ENCODE measurements at regions not wholly inside any gene's neighbourhood (a gene's known extent, or its start where the extent isn't known, plus 50 kb on each side); places are given as distances from the start of the nearest gene placed in this dataset.

DNA sequence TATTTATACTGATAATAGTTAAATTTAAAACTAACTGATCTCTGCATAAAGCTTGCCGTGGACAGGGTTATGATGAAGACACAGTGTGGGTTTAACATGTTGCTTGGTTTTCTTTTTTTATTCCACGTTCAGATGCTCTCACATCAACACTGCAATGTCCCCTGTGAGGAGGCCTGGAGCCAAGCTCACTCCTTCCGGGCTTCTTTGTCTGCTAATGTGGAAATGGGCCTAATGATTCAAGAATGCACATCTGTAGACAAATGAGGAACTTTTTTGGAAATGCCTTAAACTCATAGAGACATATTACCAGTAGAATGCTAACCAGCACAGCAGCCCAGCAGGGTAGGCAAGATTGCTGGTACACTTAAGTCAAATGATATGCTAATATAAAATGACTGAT is 208.0 kb downstream of the GALR1 start:
- Histone ChIP-seq H3K36me3 (ENCODE audit: control insufficient read depth in 2 of 2, insufficient read depth in 2 of 2, low read length in 1 of 2) (no peaks in the 10 kb centered on the region), H3K27me3 (ENCODE audit: control insufficient read depth in 2 of 2, insufficient read depth in 1 of 2, low read length in 1 of 2) (no peaks in the 10 kb centered on the region), H3K4me1 (ENCODE audit: control insufficient read depth in 2 of 2, insufficient read depth in 2 of 2, low read length in 2 of 2) (no peaks in the 10 kb centered on the region), H3K4me3 (ENCODE audit: low read length in 2 of 2) (no peak overlapping the region), H3K9me3 (ENCODE audit: control insufficient read depth in 2 of 2, insufficient read depth in 1 of 2, low read length in 1 of 2) (no peaks in the 10 kb centered on the region), H3K27ac (ENCODE audit: low read depth in 1 of 2, low read length in 1 of 2) (no peak overlapping the region)
- DNase-seq (ENCODE audit: low read depth in 6 of 9, low spot score in 9 of 9): no peak
- WGBS: 90% methylated on average over 3 of the region's 3 CpGs

DNA sequence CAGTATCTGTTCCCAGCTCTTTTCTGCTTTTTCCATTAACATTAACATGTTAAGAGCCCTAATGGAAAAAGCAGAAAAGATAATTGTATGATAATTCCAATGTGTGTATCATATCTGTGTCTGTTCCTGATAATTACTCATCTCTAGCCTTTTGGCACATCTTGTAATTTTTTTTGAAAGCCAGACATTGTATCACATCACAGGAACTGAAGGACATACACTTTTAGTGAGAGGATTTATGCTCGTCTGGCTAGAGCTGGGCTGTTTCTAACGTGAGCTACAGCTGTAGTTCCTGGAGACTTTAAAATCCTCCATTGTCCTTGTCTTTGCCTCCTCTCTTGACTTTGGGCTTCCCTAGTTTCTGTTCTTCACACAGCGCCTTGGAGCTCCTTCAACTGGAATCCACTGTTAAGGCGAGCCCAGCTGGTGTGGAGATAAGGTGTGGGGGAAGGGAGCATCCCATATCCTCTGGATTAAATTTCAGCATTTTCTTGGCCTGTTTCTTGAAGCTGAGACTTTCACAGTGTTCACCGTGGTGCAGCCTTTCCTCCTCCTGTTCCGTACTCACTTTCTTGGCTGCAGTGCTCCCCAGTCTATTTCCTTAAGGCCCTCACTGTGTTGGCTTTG is 211.5 kb downstream of the GALR1 start:
- WGBS: 80% methylated on average over 6 of the region's 6 CpGs
- no peak for DNase-seq (ENCODE audit: low read depth in 6 of 9, low spot score in 9 of 9)

GRCh38 chr18:77464917-77465316 is 215.3 kb downstream of the GALR1 start:
- H3K4me3 ChIP-seq (ENCODE audit: low read length in 2 of 2): no peak overlapping the region
- H3K4me1 ChIP-seq (ENCODE audit: control insufficient read depth in 2 of 2, insufficient read depth in 2 of 2, low read length in 2 of 2): no peaks in the 10 kb centered on the region

More for the DNA sequence above, 211.5 kb downstream of the GALR1 start:
- Histone ChIP-seq H3K36me3 (ENCODE audit: control insufficient read depth in 2 of 2, insufficient read depth in 2 of 2, low read length in 1 of 2) (no peaks in the 10 kb centered on the region), H3K27me3 (ENCODE audit: control insufficient read depth in 2 of 2, insufficient read depth in 1 of 2, low read length in 1 of 2) (no peaks in the 10 kb centered on the region), H3K4me1 (ENCODE audit: control insufficient read depth in 2 of 2, insufficient read depth in 2 of 2, low read length in 2 of 2) (no peaks in the 10 kb centered on the region), H3K27ac (ENCODE audit: low read depth in 1 of 2, low read length in 1 of 2) (no peak overlapping the region), H3K4me3 (ENCODE audit: low read length in 2 of 2) (no peak overlapping the region), H3K9me3 (ENCODE audit: control insufficient read depth in 2 of 2, insufficient read depth in 1 of 2, low read length in 1 of 2) (no peaks in the 10 kb centered on the region)

DNA sequence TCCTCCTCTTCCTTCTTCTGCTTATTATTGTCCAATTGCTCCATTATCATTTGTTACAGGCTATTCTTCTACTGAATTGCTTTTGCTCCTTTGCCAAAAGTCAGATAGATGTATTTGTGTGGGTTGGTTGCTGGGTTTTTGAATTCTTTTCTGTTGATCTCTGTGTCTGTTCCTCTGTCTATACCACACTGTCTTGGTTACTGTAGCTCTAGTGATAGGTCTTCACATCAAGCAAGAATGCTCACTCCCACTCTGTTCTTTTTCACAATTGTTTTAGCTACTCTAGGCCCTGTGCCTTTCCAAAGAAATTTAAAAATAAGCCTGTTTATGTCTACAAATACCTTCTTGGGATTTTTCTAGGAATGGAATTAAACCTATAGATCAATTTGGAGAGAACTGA is 217.2 kb downstream of the GALR1 start:
- H3K27me3 ChIP-seq (ENCODE audit: control insufficient read depth in 2 of 2, insufficient read depth in 1 of 2, low read length in 1 of 2): no peaks in the 10 kb centered on the region
- no peaks in the 10 kb centered on the region for H3K36me3 ChIP-seq (ENCODE audit: control insufficient read depth in 2 of 2, insufficient read depth in 2 of 2, low read length in 1 of 2)
- H3K27ac ChIP-seq (ENCODE audit: low read depth in 1 of 2, low read length in 1 of 2): no peak overlapping the region
- no peak for DNase-seq (ENCODE audit: low read depth in 6 of 9, low spot score in 9 of 9)
- H3K9me3 ChIP-seq (ENCODE audit: control insufficient read depth in 2 of 2, insufficient read depth in 1 of 2, low read length in 1 of 2): no peaks in the 10 kb centered on the region
- H3K4me3 ChIP-seq (ENCODE audit: low read length in 2 of 2): no peak overlapping the region
- H3K4me1 ChIP-seq (ENCODE audit: control insufficient read depth in 2 of 2, insufficient read depth in 2 of 2, low read length in 2 of 2): no peaks in the 10 kb centered on the region

More at GRCh38 chr18:77464917-77465316, 215.3 kb downstream of the GALR1 start:
- Histone ChIP-seq H3K27ac (ENCODE audit: low read depth in 1 of 2, low read length in 1 of 2) (no peak overlapping the region), H3K27me3 (ENCODE audit: control insufficient read depth in 2 of 2, insufficient read depth in 1 of 2, low read length in 1 of 2) (no peaks in the 10 kb centered on the region), H3K9me3 (ENCODE audit: control insufficient read depth in 2 of 2, insufficient read depth in 1 of 2, low read length in 1 of 2) (no peaks in the 10 kb centered on the region), H3K36me3 (ENCODE audit: control insufficient read depth in 2 of 2, insufficient read depth in 2 of 2, low read length in 1 of 2) (no peaks in the 10 kb centered on the region)
- WGBS: 80% methylated on average over 3 of the region's 3 CpGs
- DNase-seq (ENCODE audit: low read depth in 6 of 9, low spot score in 9 of 9): no peak

GRCh38 chr18:77469131-77469530 is 219.5 kb downstream of the GALR1 start:
- 95% methylated on average over 4 of the region's 4 CpGs for WGBS
- Histone ChIP-seq H3K27me3 (ENCODE audit: control insufficient read depth in 2 of 2, insufficient read depth in 1 of 2, low read length in 1 of 2) (no peaks in the 10 kb centered on the region), H3K36me3 (ENCODE audit: control insufficient read depth in 2 of 2, insufficient read depth in 2 of 2, low read length in 1 of 2) (no peaks in the 10 kb centered on the region), H3K9me3 (ENCODE audit: control insufficient read depth in 2 of 2, insufficient read depth in 1 of 2, low read length in 1 of 2) (no peaks in the 10 kb centered on the region), H3K4me3 (ENCODE audit: low read length in 2 of 2) (no peak overlapping the region), H3K4me1 (ENCODE audit: control insufficient read depth in 2 of 2, insufficient read depth in 2 of 2, low read length in 2 of 2) (no peaks in the 10 kb centered on the region), H3K27ac (ENCODE audit: low read depth in 1 of 2, low read length in 1 of 2) (no peak overlapping the region)
- DNase-seq (ENCODE audit: low read depth in 6 of 9, low spot score in 9 of 9): no peak

- 81% methylated on average over 16 of the region's 16 CpGs for WGBS
Observed at GRCh38 chr18:77470569-77471413, 221.1 kb downstream of the GALR1 start.

GRCh38 chr18:77472509-77472908 is 222.9 kb downstream of the GALR1 start:
- DNase-seq (ENCODE audit: low read depth in 6 of 9, low spot score in 9 of 9): no peak
- H3K27me3 ChIP-seq (ENCODE audit: control insufficient read depth in 2 of 2, insufficient read depth in 1 of 2, low read length in 1 of 2): no peaks in the 10 kb centered on the region
- H3K36me3 ChIP-seq (ENCODE audit: control insufficient read depth in 2 of 2, insufficient read depth in 2 of 2, low read length in 1 of 2): no peaks in the 10 kb centered on the region
- H3K27ac ChIP-seq (ENCODE audit: low read depth in 1 of 2, low read length in 1 of 2): no peak overlapping the region
- H3K4me1 ChIP-seq (ENCODE audit: control insufficient read depth in 2 of 2, insufficient read depth in 2 of 2, low read length in 2 of 2): no peaks in the 10 kb centered on the region
- 85% methylated on average over 1 of the region's 1 CpG for WGBS
- no peaks in the 10 kb centered on the region for H3K9me3 ChIP-seq (ENCODE audit: control insufficient read depth in 2 of 2, insufficient read depth in 1 of 2, low read length in 1 of 2)
- H3K4me3 ChIP-seq (ENCODE audit: low read length in 2 of 2): no peak overlapping the region

More at GRCh38 chr18:77470569-77471413, 221.1 kb downstream of the GALR1 start:
- Histone ChIP-seq H3K4me1 (ENCODE audit: control insufficient read depth in 2 of 2, insufficient read depth in 2 of 2, low read length in 2 of 2) (no peaks in the 10 kb centered on the region), H3K36me3 (ENCODE audit: control insufficient read depth in 2 of 2, insufficient read depth in 2 of 2, low read length in 1 of 2) (no peaks in the 10 kb centered on the region), H3K9me3 (ENCODE audit: control insufficient read depth in 2 of 2, insufficient read depth in 1 of 2, low read length in 1 of 2) (no peaks in the 10 kb centered on the region), H3K27ac (ENCODE audit: low read depth in 1 of 2, low read length in 1 of 2) (no peak overlapping the region), H3K27me3 (ENCODE audit: control insufficient read depth in 2 of 2, insufficient read depth in 1 of 2, low read length in 1 of 2) (no peaks in the 10 kb centered on the region), H3K4me3 (ENCODE audit: low read length in 2 of 2) (no peak overlapping the region)
- DNase-seq (ENCODE audit: low read depth in 6 of 9, low spot score in 9 of 9): no peak

DNA sequence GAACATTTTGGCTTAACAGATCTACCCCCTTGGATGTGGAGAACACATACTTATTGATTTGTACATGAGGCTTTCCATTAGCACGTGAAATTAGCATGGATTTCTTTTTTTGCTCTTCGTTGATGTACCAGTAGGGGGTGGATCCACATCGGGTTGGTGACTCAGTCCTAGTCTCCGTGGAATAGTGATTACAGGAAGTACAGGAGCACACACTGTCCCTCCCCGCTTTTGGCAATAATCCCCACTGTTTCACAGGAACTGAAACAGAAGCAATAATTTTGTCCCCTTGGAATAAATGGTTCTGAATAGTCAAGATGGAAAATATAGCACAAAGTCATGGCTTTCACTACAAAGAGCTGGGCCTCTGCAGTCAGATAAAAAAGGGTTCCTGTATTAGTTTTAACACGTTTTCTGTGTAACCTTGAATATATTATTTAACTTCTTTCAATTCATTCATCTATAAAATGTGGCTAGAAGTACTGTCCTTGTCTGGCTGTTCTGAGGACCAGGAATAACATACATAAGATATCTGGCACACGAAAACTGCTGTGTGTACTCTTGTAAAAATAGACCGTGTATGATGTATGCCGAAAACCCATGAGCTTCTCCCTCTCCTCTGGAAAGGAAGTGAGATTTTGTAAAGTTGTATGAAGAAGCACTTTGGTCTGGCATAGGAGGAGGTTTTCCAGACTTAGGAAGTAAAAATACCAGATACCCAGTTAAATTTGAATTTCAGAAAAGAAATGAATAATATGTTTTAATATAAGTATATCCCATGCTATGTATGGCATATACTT is 229.2 kb downstream of the GALR1 start:
- DNase-seq (ENCODE audit: low read depth in 6 of 9, low spot score in 9 of 9): no peak

GRCh38 chr18:77481541-77481940 is 231.9 kb downstream of the GALR1 start:
- H3K36me3 ChIP-seq (ENCODE audit: control insufficient read depth in 2 of 2, insufficient read depth in 2 of 2, low read length in 1 of 2): no peaks in the 10 kb centered on the region
- DNase-seq (ENCODE audit: low read depth in 6 of 9, low spot score in 9 of 9): no peak
- H3K4me1 ChIP-seq (ENCODE audit: control insufficient read depth in 2 of 2, insufficient read depth in 2 of 2, low read length in 2 of 2): no peaks in the 10 kb centered on the region
- no peaks in the 10 kb centered on the region for H3K27me3 ChIP-seq (ENCODE audit: control insufficient read depth in 2 of 2, insufficient read depth in 1 of 2, low read length in 1 of 2)
- H3K4me3 ChIP-seq (ENCODE audit: low read length in 2 of 2): no peak overlapping the region
- H3K9me3 ChIP-seq (ENCODE audit: control insufficient read depth in 2 of 2, insufficient read depth in 1 of 2, low read length in 1 of 2): no peaks in the 10 kb centered on the region
- WGBS: 99% methylated on average over 3 of the region's 3 CpGs
- no peak overlapping the region for H3K27ac ChIP-seq (ENCODE audit: low read depth in 1 of 2, low read length in 1 of 2)

More for the DNA sequence above, 229.2 kb downstream of the GALR1 start:
- Histone ChIP-seq H3K4me3 (ENCODE audit: low read length in 2 of 2) (no peak overlapping the region), H3K27ac (ENCODE audit: low read depth in 1 of 2, low read length in 1 of 2) (no peak overlapping the region), H3K9me3 (ENCODE audit: control insufficient read depth in 2 of 2, insufficient read depth in 1 of 2, low read length in 1 of 2) (no peaks in the 10 kb centered on the region), H3K36me3 (ENCODE audit: control insufficient read depth in 2 of 2, insufficient read depth in 2 of 2, low read length in 1 of 2) (no peaks in the 10 kb centered on the region), H3K4me1 (ENCODE audit: control insufficient read depth in 2 of 2, insufficient read depth in 2 of 2, low read length in 2 of 2) (no peaks in the 10 kb centered on the region), H3K27me3 (ENCODE audit: control insufficient read depth in 2 of 2, insufficient read depth in 1 of 2, low read length in 1 of 2) (no peaks in the 10 kb centered on the region)
- 60% methylated on average over 9 of the region's 9 CpGs for WGBS

All from thymus (tissue), 11 donors.